ENCODE measurements at regions not wholly inside any gene's neighbourhood (a gene's known extent, or its start where the extent isn't known, plus 50 kb on each side); places are given as distances from the start of the nearest gene placed in this dataset.

DNA sequence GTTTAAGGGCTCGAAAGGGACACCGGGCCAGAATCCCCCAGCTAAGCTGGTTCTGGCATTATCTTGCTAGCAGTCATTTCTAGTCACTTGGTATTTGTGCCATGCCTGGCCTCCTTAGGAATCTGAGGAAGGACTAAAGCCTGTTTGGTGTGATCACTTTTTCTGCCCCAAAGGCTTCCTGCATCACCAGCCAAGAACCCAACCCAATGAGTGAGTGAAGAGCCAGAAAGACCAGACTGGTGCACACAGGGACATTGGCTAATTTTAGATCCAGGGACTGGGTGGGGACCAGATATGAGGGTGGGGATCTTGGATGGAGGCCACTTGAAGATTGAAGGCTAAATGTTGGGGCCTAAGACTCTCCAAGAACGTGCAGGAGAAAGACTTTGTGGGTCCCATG lies 411.9 kb upstream of the TNP1 start:
- POLR2A ChIA-PET: no interaction called here
- intact Hi-C loops (cut with DNase I, micrococcal nuclease): no loop called here
- H3K9me3 Mint-ChIP-seq (ENCODE audit: low read depth): peaks cover 2% of the 10 kb centered on the region

DNA sequence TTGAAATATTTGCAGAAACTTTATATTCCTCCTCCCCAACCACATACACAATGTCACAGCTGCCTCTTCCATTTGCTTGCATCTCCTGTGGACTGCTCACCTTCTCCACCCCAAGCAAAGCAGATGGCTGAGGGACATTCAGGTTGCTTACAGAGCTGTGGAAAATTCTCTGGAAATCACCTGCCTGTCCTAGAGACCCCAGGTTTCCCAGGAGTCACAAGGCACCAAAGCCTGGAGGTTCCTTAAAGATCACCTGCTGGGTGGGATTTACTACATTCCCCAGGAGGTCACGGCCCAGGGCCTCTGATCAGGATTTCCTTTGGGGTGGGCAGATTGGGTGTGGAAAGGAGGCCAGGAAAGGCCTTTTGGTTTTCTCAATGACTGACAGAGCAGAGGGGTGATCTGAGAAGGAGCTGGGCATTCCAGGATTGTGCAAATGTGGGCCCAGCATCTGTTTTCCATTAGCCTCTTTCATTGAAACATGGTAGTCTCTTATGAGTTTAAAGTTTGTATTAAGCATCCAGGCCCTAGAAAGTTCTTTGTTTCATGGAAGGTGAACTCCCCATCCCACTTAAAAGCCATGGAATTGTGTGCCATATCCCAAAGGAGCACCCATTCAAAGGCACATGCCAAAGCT lies 410.7 kb upstream of the TNP1 start:
- Mint-ChIP-seq H3K27me3 (peaks cover 5% of the 10 kb centered on the region), H3K4me1 (no peaks in the 10 kb centered on the region), H3K4me3 (no peak overlapping the region), H3K36me3 (ENCODE audit: low read depth) (no peaks in the 10 kb centered on the region), H3K9me3 (ENCODE audit: low read depth) (peaks cover 5% of the 10 kb centered on the region), H3K27ac (no peak overlapping the region)
- intact Hi-C loops (cut with DNase I, micrococcal nuclease): no loop called here
- CTCF ChIA-PET: interaction anchor here (0.8 kb wide), 1 partner anchor 10 kb away, joined by 3 read pairs; no protein-coding TSS in a partner anchor
- ATAC-seq: no peak
- POLR2A ChIA-PET: no interaction called here
- no peak for DNase-seq

More for the DNA sequence above, 411.9 kb upstream of the TNP1 start:
- DNase-seq (no peak), ATAC-seq (no peak)
- Mint-ChIP-seq H3K27ac (no peak overlapping the region), H3K4me3 (no peak overlapping the region), H3K4me1 (no peaks in the 10 kb centered on the region), H3K27me3 (peaks cover 5% of the 10 kb centered on the region), H3K36me3 (ENCODE audit: low read depth) (no peaks in the 10 kb centered on the region)
- CTCF ChIA-PET: no interaction called here

DNA sequence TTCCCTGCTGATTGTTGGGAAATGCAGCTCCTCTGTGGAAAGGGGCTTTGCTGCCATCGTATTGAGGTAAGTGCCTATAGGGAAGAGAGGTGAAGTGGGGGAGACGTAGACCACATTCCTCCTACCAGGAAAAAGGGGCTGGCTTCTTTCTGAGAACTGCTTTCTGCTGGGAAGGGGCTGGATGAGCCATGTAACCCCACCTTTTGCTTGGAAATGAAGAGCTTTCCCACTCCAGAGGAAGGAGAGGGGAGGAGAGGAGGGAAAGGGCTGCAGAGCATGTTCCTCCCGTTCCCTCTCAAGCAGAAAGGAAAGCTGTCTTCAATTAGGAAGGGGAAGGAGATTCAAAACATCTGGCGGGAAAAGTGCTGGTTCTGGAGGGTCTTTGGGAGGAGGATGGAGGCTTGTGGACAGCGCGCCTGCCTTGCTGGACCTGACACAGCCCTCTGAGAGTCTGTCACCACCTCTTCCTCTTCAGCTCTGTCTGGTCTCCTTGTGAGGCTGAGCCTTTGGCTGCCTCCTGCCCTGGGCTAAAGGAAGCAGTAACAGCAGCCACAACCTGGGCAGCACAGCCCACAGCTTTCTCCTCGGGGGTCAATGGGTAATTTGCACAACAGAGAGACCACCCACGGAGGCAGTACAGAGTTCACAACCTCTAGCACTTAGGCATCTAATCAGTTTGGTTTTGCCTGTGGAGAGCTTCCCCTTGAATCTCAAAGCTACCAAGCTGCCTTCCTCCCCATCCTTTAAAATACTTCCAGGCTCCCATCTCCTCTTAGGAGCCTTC lies 410.0 kb upstream of the TNP1 start:
- POLR2A ChIA-PET: no interaction called here
- H3K27me3 Mint-ChIP-seq: peaks cover 5% of the 10 kb centered on the region
- CTCF ChIA-PET: no interaction called here
- H3K27ac Mint-ChIP-seq: no peak overlapping the region
- H3K4me1 Mint-ChIP-seq: no peaks in the 10 kb centered on the region
- ATAC-seq: no peak
- no peaks in the 10 kb centered on the region for H3K36me3 Mint-ChIP-seq (ENCODE audit: low read depth)
- intact Hi-C loops (cut with DNase I, micrococcal nuclease): no loop called here
- H3K4me3 Mint-ChIP-seq: no peak overlapping the region
- DNase-seq: no peak
- peaks cover 5% of the 10 kb centered on the region for H3K9me3 Mint-ChIP-seq (ENCODE audit: low read depth)

DNA sequence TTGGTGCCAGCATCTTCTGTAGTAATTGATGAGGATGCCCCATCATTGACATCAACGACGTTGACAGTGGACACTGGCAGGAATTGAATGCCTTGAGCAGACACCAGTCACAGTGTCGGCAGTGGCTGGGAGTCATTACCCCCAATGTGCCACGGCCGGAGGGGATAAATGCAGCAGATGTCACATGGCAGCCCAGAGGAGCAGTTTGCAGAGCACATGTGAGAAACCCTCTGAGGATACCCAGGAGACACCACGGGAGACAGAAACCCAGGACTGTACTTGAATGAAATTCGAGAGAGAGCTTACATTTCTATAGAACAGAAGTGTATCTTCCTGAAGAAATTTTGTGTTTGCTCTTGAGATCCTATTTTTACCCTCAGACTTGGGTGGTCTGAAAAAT lies 409.1 kb upstream of the TNP1 start:
- DNase-seq (no peak), ATAC-seq (no peak)
- no peaks in the 10 kb centered on the region for H3K36me3 Mint-ChIP-seq (ENCODE audit: low read depth)
- ChIA-PET POLR2A (no interaction called here), CTCF (no interaction called here)
- intact Hi-C loops (cut with DNase I, micrococcal nuclease): no loop called here
- H3K9me3 Mint-ChIP-seq (ENCODE audit: low read depth): peaks cover 5% of the 10 kb centered on the region
- no peak overlapping the region for H3K27ac Mint-ChIP-seq
- peaks cover 7% of the 10 kb centered on the region for H3K27me3 Mint-ChIP-seq
- H3K4me3 Mint-ChIP-seq: no peak overlapping the region
- no peaks in the 10 kb centered on the region for H3K4me1 Mint-ChIP-seq

DNA sequence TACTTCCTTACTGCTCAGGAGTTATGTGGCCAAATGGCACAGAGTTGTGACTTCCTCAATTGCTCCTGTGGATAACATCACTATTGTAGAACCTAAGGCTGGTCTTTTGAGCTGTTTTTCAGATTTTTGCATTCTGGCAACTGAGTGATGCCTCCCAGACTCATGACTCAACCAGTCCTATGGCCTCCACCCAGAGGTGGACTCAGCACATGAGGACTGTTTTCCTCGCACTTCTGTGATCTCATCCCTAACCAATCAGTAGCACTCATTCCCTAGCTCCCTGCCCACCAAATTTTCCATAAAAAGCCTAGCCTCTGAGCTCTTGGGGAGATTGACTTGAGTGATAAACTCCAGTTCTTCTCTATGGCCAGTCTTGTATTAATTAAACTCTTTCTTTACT lies 407.9 kb upstream of the TNP1 start:
- Mint-ChIP-seq H3K36me3 (ENCODE audit: low read depth) (no peaks in the 10 kb centered on the region), H3K9me3 (ENCODE audit: low read depth) (peaks cover 5% of the 10 kb centered on the region), H3K27me3 (peaks cover 7% of the 10 kb centered on the region), H3K4me1 (no peaks in the 10 kb centered on the region), H3K27ac (no peak overlapping the region), H3K4me3 (no peak overlapping the region)
- intact Hi-C loops (cut with DNase I, micrococcal nuclease): no loop called here
- DNase-seq (no peak), ATAC-seq (no peak)
- CTCF ChIA-PET: no interaction called here
- POLR2A ChIA-PET: no interaction called here

DNA sequence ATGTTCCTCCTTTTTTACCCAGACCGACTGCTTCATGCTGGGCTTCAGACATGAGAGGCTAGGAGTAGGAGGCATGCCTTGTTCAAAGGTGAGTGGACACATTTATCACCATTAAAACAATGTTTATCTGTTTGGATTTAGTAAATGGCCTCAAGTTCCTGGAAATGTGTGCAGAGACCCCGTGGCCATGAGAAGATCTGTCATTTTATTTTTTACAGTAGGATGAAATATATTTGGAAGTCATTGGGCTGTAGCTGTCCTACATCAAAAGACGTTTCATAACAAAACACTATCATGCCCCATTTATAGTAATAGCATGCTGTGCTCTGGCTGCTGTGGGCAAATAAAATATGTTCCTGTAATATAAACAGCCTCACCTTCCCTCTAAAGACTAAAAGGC lies 403.9 kb upstream of the TNP1 start:
- H3K27me3 Mint-ChIP-seq: peaks cover 6% of the 10 kb centered on the region

DNA sequence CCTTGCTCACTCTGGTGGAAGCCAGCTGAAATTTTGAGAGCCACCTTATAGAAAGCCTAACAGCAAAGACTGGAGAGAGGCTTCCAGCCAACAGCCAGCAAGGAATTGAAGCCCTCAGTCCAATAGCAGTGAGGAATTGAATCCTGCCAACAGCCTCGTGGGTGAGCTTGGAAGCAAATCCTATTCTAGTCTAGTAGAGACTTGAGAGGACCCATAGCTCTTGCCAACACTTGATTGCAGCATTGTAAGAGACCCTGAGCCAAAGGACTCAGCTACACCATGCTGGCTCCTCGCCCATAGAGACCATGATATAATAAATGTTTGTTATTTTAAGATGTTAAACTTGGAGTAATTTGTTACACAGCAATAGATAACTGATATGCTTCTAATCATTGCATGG lies 403.0 kb upstream of the TNP1 start:
- Mint-ChIP-seq H3K9me3 (ENCODE audit: low read depth) (peaks cover 5% of the 10 kb centered on the region), H3K36me3 (ENCODE audit: low read depth) (no peaks in the 10 kb centered on the region), H3K4me1 (no peaks in the 10 kb centered on the region), H3K27ac (no peak overlapping the region), H3K4me3 (no peak overlapping the region), H3K27me3 (peaks cover 6% of the 10 kb centered on the region)
- ATAC-seq (no peak), DNase-seq (no peak)
- intact Hi-C loops (cut with DNase I, micrococcal nuclease): no loop called here
- POLR2A ChIA-PET: no interaction called here
- CTCF ChIA-PET: interaction anchor here (1.1 kb wide), 1 partner anchor 10 kb away, joined by 3 read pairs; no protein-coding TSS in a partner anchor

More for the DNA sequence above, 403.9 kb upstream of the TNP1 start:
- DNase-seq: no peak
- POLR2A ChIA-PET: no interaction called here
- H3K9me3 Mint-ChIP-seq (ENCODE audit: low read depth): peaks cover 5% of the 10 kb centered on the region
- H3K36me3 Mint-ChIP-seq (ENCODE audit: low read depth): no peaks in the 10 kb centered on the region
- no peak for ATAC-seq
- no peaks in the 10 kb centered on the region for H3K4me1 Mint-ChIP-seq
- intact Hi-C loops (cut with DNase I, micrococcal nuclease): no loop called here
- CTCF ChIA-PET: interaction anchor here (1.1 kb wide), 1 partner anchor 9 kb away, joined by 3 read pairs; no protein-coding TSS in a partner anchor
- H3K4me3 Mint-ChIP-seq: no peak overlapping the region
- no peak overlapping the region for H3K27ac Mint-ChIP-seq

DNA sequence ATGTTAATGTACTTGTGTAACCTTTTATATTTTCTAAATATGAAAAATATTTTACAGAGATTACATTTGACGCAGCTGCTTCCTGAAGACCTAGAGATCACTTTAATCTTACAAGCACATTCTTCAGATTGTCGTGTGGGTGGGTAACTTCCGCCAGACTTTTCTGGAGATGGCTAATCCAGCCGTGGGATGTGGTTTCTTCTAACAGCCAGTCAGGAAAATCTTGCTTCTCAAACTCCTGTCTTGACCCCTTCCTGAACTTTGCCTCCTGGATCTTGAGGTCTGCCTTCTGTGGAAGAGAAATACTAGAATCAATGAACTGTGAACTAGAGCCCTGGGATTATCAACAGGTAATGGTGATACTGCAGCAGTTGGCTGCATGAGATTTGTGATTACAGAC lies 401.6 kb upstream of the TNP1 start:
- no peak for ATAC-seq
- Mint-ChIP-seq H3K27ac (no peak overlapping the region), H3K4me1 (no peaks in the 10 kb centered on the region)

DNA sequence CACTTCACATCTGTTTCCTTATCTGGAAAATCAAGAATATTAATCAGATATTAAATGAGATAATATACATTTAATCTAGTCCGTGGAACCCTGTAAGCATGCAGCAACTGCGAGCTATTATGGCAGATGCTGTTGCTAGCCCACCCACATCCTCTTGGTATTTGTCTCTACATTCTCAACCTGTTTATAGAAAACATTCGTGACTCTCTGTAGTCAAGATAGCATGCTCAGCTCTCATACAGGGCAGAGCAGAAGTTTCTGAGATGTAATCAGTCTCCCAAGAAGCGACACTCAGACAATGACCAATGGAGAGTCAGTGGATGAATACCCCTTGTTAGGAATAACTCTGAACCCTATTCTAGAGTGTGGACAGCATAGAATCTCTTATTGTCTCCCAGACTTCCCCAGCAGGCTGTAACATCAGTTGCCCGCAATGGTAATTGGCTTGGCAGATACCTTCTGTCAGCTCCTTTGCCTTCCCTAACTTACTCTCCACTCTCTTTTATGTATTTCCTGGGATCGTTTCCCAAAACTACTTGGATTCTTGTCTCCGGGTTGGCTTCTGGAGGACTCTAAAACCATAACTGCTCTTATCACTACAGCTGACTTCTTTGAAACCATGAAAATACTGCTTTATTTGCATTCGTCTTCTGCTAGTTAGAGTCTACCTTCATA lies 400.7 kb upstream of the TNP1 start:
- CTCF ChIA-PET: interaction anchor here (0.5 to 0.6 kb wide), 2 partner anchors 10 to 496 kb away, joined by 3 read pairs; no protein-coding TSS in a partner anchor
- H3K4me1 Mint-ChIP-seq: no peaks in the 10 kb centered on the region
- POLR2A ChIA-PET: no interaction called here
- H3K27ac Mint-ChIP-seq: no peak overlapping the region
- H3K27me3 Mint-ChIP-seq: peaks cover 6% of the 10 kb centered on the region
- H3K4me3 Mint-ChIP-seq: no peak overlapping the region
- H3K36me3 Mint-ChIP-seq (ENCODE audit: low read depth): no peaks in the 10 kb centered on the region
- ATAC-seq (no peak), DNase-seq (no peak)
- intact Hi-C loops (cut with DNase I, micrococcal nuclease): no loop called here
- no peaks in the 10 kb centered on the region for H3K9me3 Mint-ChIP-seq (ENCODE audit: low read depth)

More for the DNA sequence above, 401.6 kb upstream of the TNP1 start:
- ChIA-PET CTCF (no interaction called here), POLR2A (no interaction called here)
- Mint-ChIP-seq H3K36me3 (ENCODE audit: low read depth) (no peaks in the 10 kb centered on the region), H3K4me3 (no peak overlapping the region), H3K27me3 (peaks cover 6% of the 10 kb centered on the region), H3K9me3 (ENCODE audit: low read depth) (peaks cover 3% of the 10 kb centered on the region)
- intact Hi-C loops (cut with DNase I, micrococcal nuclease): no loop called here
- no peak for DNase-seq

DNA sequence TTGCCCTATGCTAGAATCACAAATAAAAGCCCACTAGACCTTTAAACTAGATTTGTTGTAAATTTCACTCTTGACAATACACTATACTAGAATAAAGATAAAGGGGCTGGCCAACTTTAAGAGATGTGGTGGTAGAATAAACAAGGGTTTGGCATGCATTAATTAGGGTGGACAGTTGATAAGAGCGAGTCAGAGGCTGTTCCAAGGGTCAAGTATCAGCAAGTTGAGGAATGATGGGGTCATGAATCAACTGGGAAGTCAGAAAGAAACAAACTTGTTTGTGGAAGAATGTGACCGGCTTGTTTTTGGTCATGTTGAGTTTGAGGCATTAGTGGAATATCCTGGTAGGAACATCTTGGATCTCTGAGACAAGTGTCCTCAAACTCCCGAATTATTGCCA lies 398.3 kb upstream of the TNP1 start:
- ChIA-PET CTCF (no interaction called here), POLR2A (no interaction called here)
- intact Hi-C loops (cut with DNase I, micrococcal nuclease): no loop called here
- ATAC-seq (no peak), DNase-seq (no peak)
- no peak overlapping the region for H3K27ac Mint-ChIP-seq
- H3K27me3 Mint-ChIP-seq: peaks cover 14% of the 10 kb centered on the region
- H3K4me3 Mint-ChIP-seq: no peak overlapping the region
- H3K36me3 Mint-ChIP-seq (ENCODE audit: low read depth): no peaks in the 10 kb centered on the region
- no peaks in the 10 kb centered on the region for H3K4me1 Mint-ChIP-seq
- no peaks in the 10 kb centered on the region for H3K9me3 Mint-ChIP-seq (ENCODE audit: low read depth)

DNA sequence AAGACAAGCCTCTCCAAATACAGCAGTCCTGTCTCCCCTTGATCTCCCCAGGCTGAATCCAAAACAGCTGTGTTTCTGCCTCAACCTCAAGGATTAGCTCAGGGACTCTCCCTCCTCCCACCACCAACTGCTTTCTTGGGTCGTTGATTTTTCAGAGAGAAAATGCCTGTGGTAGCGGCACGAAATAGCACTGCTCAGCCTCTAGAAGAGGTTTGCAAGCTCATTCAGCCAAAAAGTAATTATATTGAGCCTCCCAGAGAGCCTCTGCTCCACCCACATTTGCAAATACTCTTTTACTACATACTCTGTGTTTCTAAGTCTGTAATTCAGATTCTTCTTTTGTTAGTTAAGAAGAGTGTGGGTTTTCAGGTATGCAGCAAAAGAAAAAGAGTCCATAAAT lies 396.4 kb upstream of the TNP1 start:
- POLR2A ChIA-PET: no interaction called here
- Mint-ChIP-seq H3K27me3 (peaks cover 17% of the 10 kb centered on the region), H3K36me3 (ENCODE audit: low read depth) (no peaks in the 10 kb centered on the region), H3K27ac (no peak overlapping the region), H3K9me3 (ENCODE audit: low read depth) (no peaks in the 10 kb centered on the region), H3K4me3 (no peak overlapping the region), H3K4me1 (no peaks in the 10 kb centered on the region)
- CTCF ChIA-PET: no interaction called here
- intact Hi-C loops (cut with DNase I, micrococcal nuclease): no loop called here
- DNase-seq (no peak), ATAC-seq (no peak)

DNA sequence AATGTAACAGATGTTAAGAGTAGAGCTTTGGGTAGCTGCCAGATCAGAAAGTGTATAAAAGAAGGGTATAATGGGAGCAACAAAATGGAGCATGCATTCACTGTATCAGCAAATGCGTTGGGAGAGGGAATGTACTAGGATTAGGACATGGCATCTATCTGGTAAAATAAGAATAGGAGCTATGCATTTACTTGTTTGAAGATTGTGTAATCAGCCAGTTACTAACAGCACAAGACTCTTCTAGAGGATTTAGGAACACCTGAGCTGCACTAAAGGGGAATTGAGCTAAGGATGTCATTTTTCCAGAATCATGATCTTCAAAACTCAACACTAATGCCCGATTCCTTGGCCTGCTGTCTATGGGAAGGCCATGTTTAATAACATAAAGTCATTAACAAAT lies 394.2 kb upstream of the TNP1 start:
- DNase-seq (no peak), ATAC-seq (no peak)
- Mint-ChIP-seq H3K27ac (no peak overlapping the region), H3K4me3 (no peak overlapping the region), H3K9me3 (ENCODE audit: low read depth) (no peaks in the 10 kb centered on the region), H3K4me1 (no peaks in the 10 kb centered on the region), H3K27me3 (peaks cover 13% of the 10 kb centered on the region), H3K36me3 (ENCODE audit: low read depth) (no peaks in the 10 kb centered on the region)
- ChIA-PET CTCF (interaction anchor here (0.6 kb wide), 1 partner anchor 459 kb away, joined by 3 read pairs; no protein-coding TSS in a partner anchor), POLR2A (no interaction called here)
- intact Hi-C loops (cut with DNase I, micrococcal nuclease): no loop called here

Data from activated CD4-positive, alpha-beta T cell treated with anti-CD3 and anti-CD28 coated beads for 36 hours (primary cell).